GM21423 (cell line): ENCODE measurements at regions not wholly inside any gene's neighbourhood (a gene's known extent, or its start where the extent isn't known, plus 50 kb on each side); places are given as distances from the start of the nearest gene placed in this dataset.
"Not testable (repeated sequence)": the region's sequence is repeated elsewhere in the genome, so short reads cannot be mapped to it uniquely, and the experiment has no call there.

Experiments
- ATAC-seq: cut with Tn5 transposase; IDR thresholded peaks from one replicate; pipeline ENCODE4 v1.9.1; 2021; ENCODE audit warnings: mild to moderate bottlenecking, moderate library complexity; ENCODE audit not compliant: unreplicated experiment

- no peak for ATAC-seq
Observed at GRCh38 chr5:166286832-166287231, 2004.6 kb upstream of the WWC1 start.

DNA sequence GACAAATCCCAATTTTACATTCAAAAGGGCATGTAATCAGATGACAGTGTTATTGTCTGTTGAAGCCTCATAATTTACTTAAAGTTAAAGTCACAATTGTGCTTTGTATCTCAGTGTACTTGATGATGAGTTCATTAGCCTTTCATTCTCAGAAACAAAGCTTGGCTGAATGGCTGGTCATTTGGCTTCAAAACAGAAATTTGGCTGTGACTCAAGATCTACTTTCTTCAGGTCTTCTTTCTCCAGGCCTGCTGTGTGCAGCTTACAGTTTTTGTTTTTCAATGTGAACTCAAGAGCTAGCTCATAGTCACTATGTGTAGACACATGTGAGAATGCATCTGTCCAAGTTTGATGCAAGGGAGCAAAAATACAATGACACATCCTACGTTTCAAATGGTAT, 2003.6 kb upstream of the WWC1 start:
- no peak for ATAC-seq

DNA sequence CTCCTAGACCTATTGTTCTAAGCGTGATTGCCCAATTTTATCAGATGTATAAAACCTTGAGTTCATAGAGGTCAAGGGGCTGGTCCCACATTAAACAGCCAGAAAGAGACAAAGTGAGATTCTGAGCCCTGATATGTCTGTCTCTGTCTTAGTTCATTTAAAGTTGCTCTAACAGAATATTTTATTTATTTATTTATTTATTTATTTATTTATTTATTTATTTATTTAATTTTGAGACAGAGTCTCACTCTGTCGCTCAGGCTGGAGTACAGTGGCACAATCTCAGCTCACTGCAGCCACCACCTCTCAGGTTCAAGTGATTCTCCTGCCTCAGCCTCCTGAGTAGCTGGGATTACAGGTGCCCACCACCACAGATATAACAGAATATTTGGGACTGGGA, 1999.6 kb upstream of the WWC1 start:
- ATAC-seq = not testable (repeated sequence)

GRCh38 chr5:166293892-166294291, 1997.6 kb upstream of the WWC1 start:
- ATAC-seq = no peak

DNA sequence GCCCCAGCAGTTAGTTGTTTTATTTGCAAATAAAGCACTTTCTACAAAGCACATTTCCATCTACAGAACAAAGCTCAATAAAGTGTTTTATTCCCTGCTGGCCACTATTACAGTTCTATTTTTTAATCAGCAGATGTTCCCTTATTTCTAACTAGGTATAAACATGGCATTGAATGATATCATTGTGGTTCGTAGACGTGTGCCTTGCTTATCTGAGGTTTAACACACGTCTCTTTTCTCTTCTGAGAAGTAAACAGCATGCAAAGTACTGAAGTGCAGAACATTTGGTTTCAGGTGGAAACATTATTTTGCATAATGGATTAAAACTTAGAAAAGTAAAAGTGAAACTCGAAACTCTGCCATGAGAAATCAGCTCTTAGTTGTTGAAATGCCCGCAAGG, 1989.3 kb upstream of the WWC1 start:
- no peak for ATAC-seq

DNA sequence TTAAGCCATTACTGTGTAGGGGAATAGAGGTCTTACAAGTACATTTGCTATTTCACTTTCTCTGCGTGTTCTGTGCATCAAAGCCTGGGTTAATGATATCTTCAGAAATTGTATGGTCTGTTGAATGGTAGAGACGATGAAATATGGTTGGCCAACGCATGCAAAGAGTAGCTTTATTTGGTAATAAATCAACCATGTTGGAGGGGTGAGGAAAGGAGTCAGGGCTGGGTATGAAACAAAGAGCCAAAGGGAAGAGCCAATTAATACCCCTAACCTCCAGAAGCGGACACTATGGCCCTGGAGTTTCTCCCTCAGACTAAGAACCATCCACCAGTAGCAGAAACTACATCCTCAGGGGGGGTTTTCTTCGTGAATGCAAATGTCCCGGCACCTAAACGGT, 1974.0 kb upstream of the WWC1 start:
- ATAC-seq = no peak

GRCh38 chr5:166320920-166321480, 1970.4 kb upstream of the WWC1 start:
- ATAC-seq = no peak

DNA sequence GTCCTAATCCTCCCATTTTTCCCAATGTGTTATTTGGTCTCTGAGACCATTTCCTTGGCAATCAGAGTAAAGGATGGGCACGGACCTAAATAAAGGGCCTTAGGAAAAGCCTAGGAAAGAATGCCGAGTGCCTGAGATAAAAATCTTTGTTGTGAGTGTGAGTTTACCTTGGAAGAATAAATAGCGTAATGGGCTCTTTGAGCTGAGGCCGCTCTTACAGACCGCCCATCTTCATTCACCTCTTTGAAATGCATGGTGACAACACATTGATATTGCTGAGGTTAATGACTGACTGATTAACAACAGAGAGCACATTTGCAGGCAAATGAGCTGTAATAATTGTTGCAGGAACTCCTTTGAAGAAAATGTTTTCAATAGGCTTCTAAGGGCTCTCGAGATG, 1967.1 kb upstream of the WWC1 start:
- ATAC-seq = no peak

DNA sequence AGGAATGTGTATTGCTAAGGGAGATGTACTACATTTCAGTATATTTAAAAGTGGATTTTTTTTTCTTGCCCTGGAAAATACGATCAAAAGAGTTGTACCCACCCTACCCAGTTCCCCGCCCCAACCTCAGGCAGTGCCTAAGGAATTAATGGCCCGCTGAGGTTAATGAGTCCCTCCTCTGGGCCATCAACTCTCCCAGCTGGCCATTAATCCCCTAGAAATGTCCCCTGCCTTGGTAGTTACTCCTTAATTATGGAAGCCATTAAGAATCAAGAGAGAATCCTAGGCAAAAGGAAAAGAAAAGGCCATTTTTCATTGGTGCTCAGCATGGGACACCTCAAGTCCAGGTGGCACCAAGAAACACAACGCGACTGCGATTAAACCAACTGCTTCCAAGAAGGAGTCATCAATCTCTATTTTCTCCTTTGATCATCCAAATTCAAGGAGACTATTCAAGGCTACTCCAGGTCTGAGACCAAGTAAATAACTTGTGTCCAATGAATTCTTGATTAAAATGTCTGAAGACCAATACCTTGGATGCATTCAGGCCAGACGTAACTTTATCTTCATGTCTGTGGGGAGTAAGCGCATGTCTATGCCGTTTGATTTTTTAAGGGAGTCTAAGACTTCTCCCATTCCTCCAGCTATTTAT, 1962.2 kb upstream of the WWC1 start:
- ATAC-seq = no peak

- no peak for ATAC-seq
Observed at GRCh38 chr5:166330036-166330435, 1961.4 kb upstream of the WWC1 start.

DNA sequence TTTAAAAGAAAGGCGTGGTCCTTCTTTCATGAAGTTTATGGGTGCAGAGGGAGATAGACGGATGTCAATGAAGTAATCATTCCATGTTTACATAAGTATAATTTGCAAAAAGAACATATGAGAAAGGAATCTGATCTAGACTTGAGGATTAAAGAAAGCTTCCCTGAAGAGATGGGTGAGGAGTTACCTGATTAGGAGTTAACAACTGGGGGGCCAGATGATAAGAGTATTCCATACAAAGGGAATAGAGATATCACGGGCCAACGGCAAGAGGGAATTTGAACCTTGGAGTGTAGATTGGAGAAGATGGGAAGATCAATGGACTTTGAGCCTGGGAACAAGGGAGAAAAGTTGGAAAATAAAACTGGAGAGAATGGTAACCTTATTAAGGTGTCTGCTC, 1959.9 kb upstream of the WWC1 start:
- no peak for ATAC-seq

- ATAC-seq = no peak
Observed at GRCh38 chr5:166338801-166339200, 1952.6 kb upstream of the WWC1 start.

- no peak for ATAC-seq
Observed at GRCh38 chr5:166340039-166340438, 1951.4 kb upstream of the WWC1 start.

DNA sequence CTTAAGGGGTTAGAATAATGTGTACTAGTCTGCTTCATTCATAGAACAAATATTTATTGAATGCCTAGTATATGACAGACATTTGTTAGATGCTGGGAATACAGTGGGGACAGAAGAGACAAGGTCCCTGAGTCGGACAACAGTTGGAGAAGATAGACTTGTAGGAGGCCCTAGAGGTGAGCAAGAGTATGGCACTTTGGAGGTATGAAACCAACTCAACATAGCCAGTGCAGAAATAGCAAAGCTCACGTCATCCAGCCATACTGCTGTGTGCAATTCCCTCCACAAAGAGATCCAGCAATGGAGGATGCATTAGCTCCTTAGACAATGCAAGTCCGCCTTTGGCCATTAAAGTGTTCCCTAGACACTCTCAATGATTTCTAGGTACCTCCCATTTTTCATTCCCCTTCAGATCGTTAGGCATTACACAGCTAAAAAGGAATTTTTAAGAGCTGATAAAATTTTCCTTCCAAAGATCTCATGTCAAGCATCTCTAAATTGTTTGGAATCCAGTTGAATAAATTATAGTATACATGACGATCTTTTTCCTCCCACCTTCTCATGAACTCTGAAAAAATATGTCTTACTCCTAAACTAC, 1949.6 kb upstream of the WWC1 start:
- no peak for ATAC-seq

GRCh38 chr5:166342402-166342801, 1949.0 kb upstream of the WWC1 start:
- no peak for ATAC-seq

- no peak for ATAC-seq
Observed at GRCh38 chr5:166346726-166347374, 1944.6 kb upstream of the WWC1 start.

GRCh38 chr5:166349046-166349445, 1942.4 kb upstream of the WWC1 start:
- ATAC-seq = no peak

DNA sequence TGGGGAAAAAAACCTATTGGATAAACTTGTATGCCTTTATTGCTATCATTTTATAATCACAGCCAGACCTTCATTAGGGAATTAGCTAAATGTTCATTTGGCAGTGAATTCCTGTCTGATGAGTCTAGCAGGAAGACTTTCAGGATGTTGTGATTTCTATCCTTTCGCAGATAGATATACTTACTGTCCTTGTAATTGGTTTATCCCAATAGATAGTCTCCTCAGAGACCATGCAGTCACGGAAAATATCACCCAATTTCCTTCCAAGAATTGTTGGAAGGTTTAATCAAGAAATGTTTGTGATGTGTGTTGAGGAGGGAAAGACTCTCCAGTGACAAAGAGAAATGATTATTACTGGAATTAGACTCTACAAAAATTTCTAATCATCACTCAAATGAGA, 1937.9 kb upstream of the WWC1 start:
- ATAC-seq = no peak

GRCh38 chr5:166354332-166354731, 1937.1 kb upstream of the WWC1 start:
- no peak for ATAC-seq

GRCh38 chr5:166356096-166356495, 1935.3 kb upstream of the WWC1 start:
- ATAC-seq = no peak

DNA sequence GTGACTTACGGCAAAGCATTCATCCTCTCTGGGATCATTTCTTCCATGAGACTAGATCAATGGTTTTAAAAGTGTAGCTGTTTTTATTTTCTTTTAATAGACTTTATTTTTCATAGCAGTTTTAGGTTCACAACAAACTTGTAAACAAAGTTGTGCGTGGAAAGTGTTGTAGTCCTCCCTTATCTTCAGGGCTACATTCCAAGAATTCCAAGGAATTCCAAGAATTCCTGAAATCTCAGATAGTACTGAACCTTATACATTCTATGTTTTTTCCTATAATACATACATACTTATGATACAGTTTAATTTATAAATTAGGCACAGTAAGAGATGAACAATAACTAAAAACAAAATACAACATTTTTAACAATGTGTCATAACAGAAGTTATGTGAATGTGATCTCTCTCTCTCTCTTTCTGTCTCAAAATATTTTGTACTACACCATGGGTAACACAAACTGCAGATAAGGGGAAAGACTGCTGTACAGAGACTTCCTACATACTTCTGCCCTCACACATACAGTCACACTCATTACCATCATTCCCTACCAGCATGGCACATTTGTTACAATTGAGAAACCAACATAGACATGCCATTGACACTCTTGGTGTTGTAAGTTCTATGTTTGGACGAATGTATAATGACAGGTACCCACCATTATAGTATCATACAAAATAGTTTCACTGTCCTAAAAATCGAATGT, 1933.2 kb upstream of the WWC1 start:
- no peak for ATAC-seq
